Lung (tissue), 11 donors: ENCODE measurements at regions not wholly inside any gene's neighbourhood (a gene's known extent, or its start where the extent isn't known, plus 50 kb on each side); places are given as distances from the start of the nearest gene placed in this dataset.

Experiments used
- ATAC-seq: fragments of 200-7000 bp; cut with Tn5 transposase; one replicate; pipeline ENCODE4 v1.9.1; 2020; ENCODE audit warnings: moderate number of reproducible peaks; ENCODE audit not compliant: insufficient read depth, low FRiP score
- DNase-seq, 3 donors: peaks; one replicate each; pipeline ENCODE4 v3.0.0-alpha.2; 2013 to 2017
- H3K27ac ChIP-seq, 2 donors: one replicate each; pipeline ENCODE4 v1.5.1; 2013; ENCODE audit warnings: mild to moderate bottlenecking in 2 of 2, moderate library complexity in 2 of 2, control low read depth in 1 of 2, inconsistent platforms in 1 of 2, low read depth in 1 of 2, low read length in 1 of 2
- H3K27me3 ChIP-seq, 3 donors: one replicate each; pipeline ENCODE4 v1.5.1; 2013; ENCODE audit warnings: low read length in 2 of 3; ENCODE audit not compliant: control insufficient read depth in 3 of 3, insufficient read depth in 3 of 3
- H3K36me3 ChIP-seq, 4 donors: one replicate each; pipeline ENCODE4 v1.5.1; 2013; ENCODE audit warnings: low read length in 4 of 4, mild to moderate bottlenecking in 1 of 4, moderate library complexity in 1 of 4; ENCODE audit not compliant: control insufficient read depth in 4 of 4, insufficient read depth in 4 of 4
- H3K4me1 ChIP-seq, 5 donors: one replicate each; pipeline ENCODE4 v1.5.1; 2013; ENCODE audit warnings: low read length in 5 of 5, mild to moderate bottlenecking in 2 of 5, moderate library complexity in 1 of 5; ENCODE audit not compliant: control insufficient read depth in 5 of 5, insufficient read depth in 5 of 5
- H3K4me3 ChIP-seq: one replicate; pipeline ENCODE4 v1.5.1; 2013; ENCODE audit warnings: mild to moderate bottlenecking, control low read depth, moderate library complexity
- H3K9ac ChIP-seq, 2 donors: one replicate each; pipeline ENCODE4 v1.5.1; 2013; ENCODE audit warnings: low read length in 2 of 2, control low read depth in 1 of 2; ENCODE audit not compliant: insufficient read depth in 1 of 2
- H3K9me3 ChIP-seq, 4 donors: one replicate each; pipeline ENCODE4 v1.5.1; 2013; ENCODE audit warnings: low read length in 3 of 4, mild to moderate bottlenecking in 1 of 4, moderate library complexity in 1 of 4; ENCODE audit not compliant: control insufficient read depth in 4 of 4, insufficient read depth in 3 of 4
- CTCF ChIP-seq: IDR thresholded peaks from 2 replicates; pipeline ENCODE4 v1.5.1; 2012; ENCODE audit warnings: mild to moderate bottlenecking; ENCODE audit errors: control extremely low read depth, extremely low read depth
- WGBS, 2 donors: extraction: QIAGEN DNeasy Blood & Tissue Kit; methylation state at CpG; one replicate each; pipeline ENCODE4 v1.1.7; 2013; 5-methylcytosine and 5-hydroxymethylcytosine counted together
- donor health status: control.
- donor health status: control.
- donor health status: Bipolar disorder and iron deficiency.
- donor health status: healthy.
- donor health status: DM: yes; HTN: yes; CAD: no.

GRCh38 chr3:66778777-66779176, 219.3 kb upstream of the KBTBD8 start:
- Histone ChIP-seq H3K27ac (no peak overlapping the region), H3K27me3 (no peaks in the 10 kb centered on the region), H3K36me3 (no peaks in the 10 kb centered on the region), H3K4me1 (no peaks in the 10 kb centered on the region), H3K9me3 (no peaks in the 10 kb centered on the region), H3K4me3 (no peak overlapping the region), H3K9ac (no peak overlapping the region)
- ATAC-seq (no peak), DNase-seq (no peak)
- no peak for TF ChIP-seq CTCF
- WGBS, 2 donors: 89 to 98% methylated on average over 3 of the region's 3 CpGs

- ATAC-seq (no peak), DNase-seq (no peak)
- Histone ChIP-seq H3K9me3 (no peaks in the 10 kb centered on the region), H3K9ac (no peak overlapping the region), H3K36me3 (no peaks in the 10 kb centered on the region), H3K27me3 (no peaks in the 10 kb centered on the region), H3K27ac (no peak overlapping the region), H3K4me3 (no peak overlapping the region), H3K4me1 (no peaks in the 10 kb centered on the region)
- 82 to 89% methylated on average over 6 of the region's 6 CpGs for WGBS, 2 donors
- no peak for TF ChIP-seq CTCF
Observed at GRCh38 chr3:66785191-66785909, 212.8 kb upstream of the KBTBD8 start.

GRCh38 chr3:66789580-66790237, 208.4 kb upstream of the KBTBD8 start:
- Histone ChIP-seq H3K9me3 (no peaks in the 10 kb centered on the region), H3K9ac (no peak overlapping the region), H3K27me3 (no peaks in the 10 kb centered on the region), H3K4me3 (no peak overlapping the region), H3K4me1 (no peaks in the 10 kb centered on the region), H3K27ac (no peak overlapping the region), H3K36me3 (no peaks in the 10 kb centered on the region)
- no peak for ATAC-seq
- no peak for TF ChIP-seq CTCF
- peak in 1 of 3 donors; percentile 20 for DNase-seq
- WGBS, 2 donors: 78 to 83% methylated on average over 5 of the region's 5 CpGs
